IPS-20b (cell line): ENCODE measurements at regions not wholly inside any gene's neighbourhood (a gene's known extent, or its start where the extent isn't known, plus 50 kb on each side); places are given as distances from the start of the nearest gene placed in this dataset.
"Not testable (repeated sequence)": the region's sequence is repeated elsewhere in the genome, so short reads cannot be mapped to it uniquely, and the experiment has no call there.

Experiments
- H3K27ac ChIP-seq: one replicate; pipeline ENCODE4 v1.5.1; 2013; ENCODE audit warnings: low read length
- H3K27me3 ChIP-seq: 2 replicates; pipeline ENCODE4 v1.6.1; 2013; ENCODE audit warnings: mild to moderate bottlenecking, low read length, inconsistent platforms; ENCODE audit not compliant: insufficient read depth
- H3K36me3 ChIP-seq: 2 replicates; pipeline ENCODE4 v1.6.1; 2013; ENCODE audit warnings: low read depth, mild to moderate bottlenecking, inconsistent platforms, low read length, moderate library complexity; ENCODE audit not compliant: insufficient read depth
- H3K4me1 ChIP-seq: 2 replicates; pipeline ENCODE4 v1.6.1; 2013; ENCODE audit warnings: mild to moderate bottlenecking, control low read depth, inconsistent platforms, low read length, moderate library complexity; ENCODE audit not compliant: insufficient read depth
- H3K4me3 ChIP-seq: 2 replicates; pipeline ENCODE4 v1.5.1; 2013; ENCODE audit warnings: mild to moderate bottlenecking, low read length, inconsistent platforms
- H3K9ac ChIP-seq: 2 replicates; pipeline ENCODE4 v1.6.1; 2013; ENCODE audit warnings: low read depth, mild to moderate bottlenecking, inconsistent platforms, low read length, moderate library complexity
- H3K9me3 ChIP-seq: 2 replicates; pipeline ENCODE4 v1.6.1; 2013; ENCODE audit warnings: mild to moderate bottlenecking, low read depth, low read length, inconsistent platforms; ENCODE audit not compliant: insufficient read depth

DNA sequence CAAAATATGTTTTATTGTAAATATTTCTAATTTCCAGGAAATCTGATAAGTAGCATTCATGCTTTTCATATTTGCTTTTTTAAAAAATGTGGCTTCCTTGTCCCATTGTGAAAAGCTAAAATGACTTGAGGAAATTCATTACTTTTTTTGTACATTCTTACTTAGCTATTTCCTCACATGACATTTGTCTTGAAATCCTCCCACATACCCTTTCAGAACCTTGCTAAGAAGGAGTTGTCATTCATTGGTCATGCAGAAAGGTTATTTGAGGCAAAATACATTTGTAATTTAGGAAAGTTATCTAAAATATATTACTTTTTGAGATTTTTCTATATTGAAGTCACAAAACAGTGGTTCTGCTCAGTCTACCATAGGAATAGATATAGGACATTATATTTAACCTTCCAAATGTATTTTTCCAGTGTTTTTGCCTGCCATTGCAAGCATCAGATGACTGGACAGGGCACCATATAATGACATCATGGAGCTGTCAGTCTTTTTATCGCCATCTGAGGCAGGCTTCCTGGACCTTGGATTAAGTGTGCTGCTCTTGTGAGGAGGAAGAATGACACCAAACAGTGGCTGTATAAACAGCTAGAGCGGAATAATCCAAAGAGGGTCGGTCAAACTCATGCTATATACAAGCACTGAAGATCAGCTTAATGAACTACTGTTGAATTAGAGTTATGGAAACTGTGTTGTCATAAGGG is 109.4 kb upstream of the HCRTR2 start:
- H3K36me3 ChIP-seq = no peaks in the 10 kb centered on the region

DNA sequence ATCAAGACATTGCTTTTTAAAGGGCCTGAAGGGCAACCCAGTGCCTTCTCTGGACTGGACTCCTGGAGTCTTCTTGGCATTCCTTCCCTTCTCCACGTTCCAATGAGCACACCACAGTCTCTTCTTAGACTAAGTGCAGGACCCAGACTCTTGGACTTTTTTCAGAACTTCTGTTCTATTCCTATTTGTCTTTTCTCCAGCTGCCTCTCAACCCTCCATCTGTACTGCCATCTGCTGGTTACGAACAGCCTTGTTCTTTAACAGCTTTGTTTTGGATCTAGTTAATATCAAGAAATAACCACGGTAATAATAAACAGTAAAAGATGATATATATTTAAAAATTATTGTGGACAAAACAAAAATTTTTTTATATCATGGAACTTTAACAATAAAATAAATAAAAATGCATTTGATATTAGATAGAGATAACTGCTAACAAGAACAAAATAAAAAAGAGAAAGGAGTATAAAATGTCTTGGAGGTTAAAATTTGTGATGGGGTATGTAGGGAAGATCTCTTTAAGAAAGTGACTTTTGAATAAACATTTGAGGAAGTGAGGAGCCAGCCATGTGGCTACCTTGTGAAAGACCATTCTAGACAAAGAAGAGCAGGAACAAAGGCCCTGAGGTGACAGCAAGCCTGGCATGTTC is 105.1 kb upstream of the HCRTR2 start:
- no peaks in the 10 kb centered on the region for H3K9me3 ChIP-seq
- no peak overlapping the region for H3K27ac ChIP-seq
- no peak overlapping the region for H3K9ac ChIP-seq
- H3K4me1 ChIP-seq = no peaks in the 10 kb centered on the region
- H3K36me3 ChIP-seq = no peaks in the 10 kb centered on the region
- H3K4me3 ChIP-seq = no peak overlapping the region
- H3K27me3 ChIP-seq = no peaks in the 10 kb centered on the region

More for the DNA sequence above, 109.4 kb upstream of the HCRTR2 start:
- H3K9me3 ChIP-seq = no peaks in the 10 kb centered on the region
- H3K9ac ChIP-seq = no peak overlapping the region
- no peak overlapping the region for H3K27ac ChIP-seq
- no peak overlapping the region for H3K4me3 ChIP-seq
- no peaks in the 10 kb centered on the region for H3K4me1 ChIP-seq
- H3K27me3 ChIP-seq = no peaks in the 10 kb centered on the region

DNA sequence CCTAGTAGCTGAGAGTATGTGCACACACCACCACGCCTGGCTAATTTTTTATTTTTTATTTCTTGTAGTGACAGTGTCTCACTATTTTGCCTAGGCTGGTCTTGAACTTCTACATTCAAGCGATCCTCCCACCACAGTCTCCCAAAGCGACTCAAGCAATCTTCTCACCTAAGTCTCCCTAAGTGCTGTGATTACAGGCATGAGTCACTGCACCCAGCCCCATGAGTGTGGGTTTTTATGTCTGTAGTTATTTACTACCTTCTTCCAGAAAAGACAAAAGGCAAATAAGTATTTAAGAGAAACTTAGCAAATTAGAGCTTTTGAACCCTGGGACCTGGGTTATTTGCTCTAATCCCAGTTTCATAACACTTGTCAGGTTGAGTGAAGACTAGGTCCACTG is 92.3 kb upstream of the HCRTR2 start:
- no peaks in the 10 kb centered on the region for H3K4me1 ChIP-seq
- no peaks in the 10 kb centered on the region for H3K36me3 ChIP-seq
- H3K27ac ChIP-seq = no peak overlapping the region
- no peak overlapping the region for H3K9ac ChIP-seq
- peaks cover 3% of the 10 kb centered on the region; the same call in 1 of the 2 replicates for H3K9me3 ChIP-seq
- no peaks in the 10 kb centered on the region for H3K27me3 ChIP-seq
- H3K4me3 ChIP-seq = no peak overlapping the region

DNA sequence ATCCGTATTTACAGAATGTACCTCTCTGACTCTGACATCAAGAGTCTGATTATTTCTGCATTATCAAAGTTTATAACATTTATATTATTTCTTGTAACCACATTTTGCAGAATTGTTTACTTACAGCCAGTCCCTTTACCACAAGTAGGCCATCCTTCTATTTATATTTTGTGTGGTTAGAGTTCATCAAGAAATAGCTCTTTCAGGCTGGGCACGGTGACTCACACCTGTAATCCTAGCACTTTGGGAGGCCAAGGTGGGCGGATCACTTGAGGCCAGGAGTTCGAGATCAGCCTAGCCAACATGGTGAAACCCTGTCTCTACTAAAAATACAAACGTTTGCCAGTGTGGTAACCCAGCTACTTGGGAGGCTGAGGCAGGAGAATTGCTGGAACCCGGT is 86.3 kb upstream of the HCRTR2 start:
- H3K27me3 ChIP-seq, H3K36me3 ChIP-seq, H3K27ac ChIP-seq, H3K4me3 ChIP-seq, H3K4me1 ChIP-seq, H3K9me3 ChIP-seq, H3K9ac ChIP-seq: not testable (repeated sequence)

DNA sequence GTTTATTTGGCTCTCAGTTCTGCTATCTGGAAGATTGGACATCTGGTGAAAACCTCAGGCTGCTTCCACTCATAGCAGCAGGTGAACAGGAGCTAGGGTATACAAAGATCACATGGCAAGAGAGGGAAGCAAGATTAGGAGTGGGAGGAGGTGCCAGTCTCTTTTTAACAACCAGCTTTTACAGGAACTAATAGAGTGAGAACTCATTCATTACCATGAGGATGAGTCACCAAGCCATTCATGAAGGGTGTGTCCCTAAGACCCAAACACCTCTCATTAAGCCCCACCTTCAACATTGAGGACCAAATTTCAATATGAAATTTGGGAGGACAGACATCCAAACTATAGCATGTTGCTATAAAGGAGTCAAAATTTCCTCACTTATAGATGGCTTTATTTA is 85.4 kb upstream of the HCRTR2 start:
- no peaks in the 10 kb centered on the region for H3K27me3 ChIP-seq
- no peaks in the 10 kb centered on the region for H3K4me1 ChIP-seq
- peaks cover 3% of the 10 kb centered on the region; the same call in 1 of the 2 replicates for H3K9me3 ChIP-seq
- H3K9ac ChIP-seq = no peak overlapping the region
- H3K4me3 ChIP-seq = no peak overlapping the region
- no peak overlapping the region for H3K27ac ChIP-seq
- H3K36me3 ChIP-seq = no peaks in the 10 kb centered on the region

DNA sequence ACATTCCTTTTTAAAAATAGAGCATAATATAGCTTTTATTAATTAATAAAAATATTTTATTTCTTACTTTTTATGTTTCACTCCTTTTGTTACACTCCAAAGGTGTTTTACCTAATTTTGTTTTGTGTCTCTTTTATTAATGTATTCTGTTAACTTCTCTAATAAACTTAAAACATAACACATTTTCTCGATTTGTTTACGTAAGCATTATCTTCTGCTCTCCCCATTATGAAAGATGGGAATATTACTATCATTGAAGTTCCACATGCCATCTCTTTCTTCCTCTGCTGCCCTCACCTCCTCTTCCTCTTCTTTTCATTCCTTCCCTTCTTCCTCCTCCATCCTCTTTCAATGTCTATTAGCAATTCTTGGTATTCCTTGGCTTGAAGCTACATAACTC is 85.0 kb upstream of the HCRTR2 start:
- Histone ChIP-seq H3K27me3 (no peaks in the 10 kb centered on the region), H3K9ac (no peak overlapping the region), H3K4me1 (no peaks in the 10 kb centered on the region), H3K9me3 (peaks cover 1% of the 10 kb centered on the region; the same call in 1 of the 2 replicates), H3K4me3 (no peak overlapping the region), H3K36me3 (no peaks in the 10 kb centered on the region), H3K27ac (no peak overlapping the region)

DNA sequence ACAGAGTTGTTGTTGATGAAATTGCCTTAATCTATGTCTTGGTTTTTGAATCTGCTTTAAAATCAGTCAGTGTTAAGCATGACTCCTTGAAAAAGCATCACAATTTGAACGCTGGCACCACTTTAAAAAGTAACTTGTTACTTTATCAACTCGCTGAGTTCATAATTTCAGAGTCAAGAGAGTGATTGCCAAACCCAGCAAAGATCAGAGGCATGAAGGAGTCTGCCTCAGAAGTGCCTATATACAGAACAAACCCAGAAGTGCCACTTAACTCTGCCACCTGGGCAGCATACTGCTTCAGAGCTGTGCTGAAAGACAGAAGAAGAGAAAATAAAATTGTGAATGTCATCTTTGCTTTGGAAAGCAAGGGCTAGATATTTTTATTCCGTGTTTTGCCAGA is 73.6 kb upstream of the HCRTR2 start:
- no peak overlapping the region for H3K27ac ChIP-seq
- H3K27me3 ChIP-seq = no peaks in the 10 kb centered on the region
- peaks cover 11% of the 10 kb centered on the region for H3K4me1 ChIP-seq
- no peaks in the 10 kb centered on the region for H3K9me3 ChIP-seq
- no peak overlapping the region for H3K9ac ChIP-seq
- no peak overlapping the region for H3K4me3 ChIP-seq
- no peaks in the 10 kb centered on the region for H3K36me3 ChIP-seq

DNA sequence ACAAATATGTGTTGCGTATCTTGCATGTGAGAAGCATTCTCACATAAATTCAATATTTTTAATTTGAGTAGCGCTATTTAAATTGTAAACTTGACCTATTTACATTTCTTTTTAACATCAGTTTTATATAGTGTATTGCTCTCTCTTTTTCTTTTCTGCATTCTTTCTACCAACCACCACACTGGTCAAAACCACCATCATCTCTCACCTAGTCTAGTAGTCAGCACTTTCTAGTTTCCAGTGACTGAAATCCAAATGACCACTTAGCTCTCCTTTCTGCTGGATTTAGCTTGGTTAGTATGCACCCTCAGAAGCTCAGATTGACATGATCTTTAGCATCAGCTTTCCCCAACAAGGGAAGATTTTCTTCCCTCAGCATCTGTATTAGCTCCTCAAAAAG is 73.2 kb upstream of the HCRTR2 start:
- H3K9me3 ChIP-seq = no peaks in the 10 kb centered on the region
- peaks cover 11% of the 10 kb centered on the region for H3K4me1 ChIP-seq
- H3K27me3 ChIP-seq = no peaks in the 10 kb centered on the region
- no peak overlapping the region for H3K27ac ChIP-seq
- H3K36me3 ChIP-seq = no peaks in the 10 kb centered on the region
- H3K4me3 ChIP-seq = no peak overlapping the region
- no peak overlapping the region for H3K9ac ChIP-seq

DNA sequence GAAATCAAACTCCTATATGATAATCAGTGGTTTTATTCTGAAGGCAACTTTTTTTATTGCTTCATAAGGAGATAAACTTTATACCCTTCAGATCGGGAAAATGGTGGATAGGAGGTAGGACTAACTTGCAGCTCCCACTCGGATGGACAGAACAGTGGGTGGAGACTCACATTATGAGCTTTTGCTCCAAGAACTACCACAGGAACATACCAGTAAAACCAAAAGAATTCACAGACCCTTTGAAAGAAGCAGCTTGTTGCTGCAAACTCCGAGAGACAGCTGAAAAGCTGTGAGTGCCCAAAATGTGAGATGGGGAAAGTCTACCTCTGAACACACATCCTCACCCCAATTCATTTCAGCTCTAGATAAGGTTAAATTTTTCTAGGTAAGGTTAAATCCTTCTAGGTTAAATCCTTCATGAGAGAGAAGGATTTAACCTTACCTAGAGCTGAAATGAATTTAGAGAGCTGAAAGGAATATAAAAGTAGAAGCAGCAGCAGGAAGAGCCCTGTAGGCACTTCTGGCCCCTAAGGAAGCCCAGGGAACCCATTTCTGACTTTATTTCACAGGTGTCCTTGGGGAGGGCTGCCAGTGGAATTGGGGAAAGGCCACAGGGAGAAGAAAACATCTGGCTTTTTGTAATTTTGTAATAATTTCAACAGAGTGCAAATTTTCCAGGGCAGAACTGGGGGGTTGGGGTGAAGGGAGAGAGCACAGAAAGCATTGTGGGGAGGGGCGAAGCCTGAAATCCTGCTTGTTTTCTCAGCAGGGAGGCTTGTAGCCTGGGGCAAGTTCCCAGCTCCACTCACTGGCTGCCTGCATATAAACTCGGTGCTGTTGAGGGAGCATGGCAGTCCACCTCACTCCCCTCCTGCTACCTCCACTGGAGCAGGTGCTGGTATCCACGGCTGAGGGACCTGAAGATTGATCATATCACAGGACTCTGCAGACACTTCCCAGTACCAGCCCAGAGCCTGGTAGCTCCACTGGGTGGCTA is 65.9 kb upstream of the HCRTR2 start:
- no peak overlapping the region for H3K9ac ChIP-seq
- H3K9me3 ChIP-seq = 0 out of 2 replicates have a peak, but pooled peaks cover 4% of the 10 kb centered on the region
- H3K27me3 ChIP-seq = no peaks in the 10 kb centered on the region
- H3K4me3 ChIP-seq = no peak overlapping the region
- peaks cover 4% of the 10 kb centered on the region; the same call in 1 of the 2 replicates for H3K4me1 ChIP-seq
- H3K36me3 ChIP-seq = no peaks in the 10 kb centered on the region
- H3K27ac ChIP-seq = no peak overlapping the region

DNA sequence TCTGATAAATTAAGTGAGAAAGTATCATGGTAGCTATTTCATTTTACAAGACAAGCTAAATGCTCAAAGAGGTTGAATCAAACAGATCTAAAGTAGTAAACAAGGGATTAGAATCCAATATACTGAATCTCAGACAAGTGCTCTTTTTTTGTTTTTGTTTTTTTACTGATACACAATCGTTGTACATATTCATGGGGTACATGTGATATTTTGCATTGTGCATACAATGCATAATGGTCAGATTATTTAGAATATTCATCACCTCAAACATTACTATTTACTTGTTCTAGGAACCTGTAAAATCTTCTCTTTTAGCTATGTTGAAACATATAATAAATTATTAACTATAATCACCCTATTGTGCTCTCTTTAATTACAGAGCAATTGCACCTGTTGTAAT is 57.0 kb upstream of the HCRTR2 start:
- Histone ChIP-seq H3K4me3 (no peak overlapping the region), H3K27me3 (no peaks in the 10 kb centered on the region), H3K4me1 (no peaks in the 10 kb centered on the region), H3K9ac (no peak overlapping the region), H3K27ac (no peak overlapping the region), H3K9me3 (0 out of 2 replicates have a peak, but pooled peaks cover 4% of the 10 kb centered on the region), H3K36me3 (no peaks in the 10 kb centered on the region)

DNA sequence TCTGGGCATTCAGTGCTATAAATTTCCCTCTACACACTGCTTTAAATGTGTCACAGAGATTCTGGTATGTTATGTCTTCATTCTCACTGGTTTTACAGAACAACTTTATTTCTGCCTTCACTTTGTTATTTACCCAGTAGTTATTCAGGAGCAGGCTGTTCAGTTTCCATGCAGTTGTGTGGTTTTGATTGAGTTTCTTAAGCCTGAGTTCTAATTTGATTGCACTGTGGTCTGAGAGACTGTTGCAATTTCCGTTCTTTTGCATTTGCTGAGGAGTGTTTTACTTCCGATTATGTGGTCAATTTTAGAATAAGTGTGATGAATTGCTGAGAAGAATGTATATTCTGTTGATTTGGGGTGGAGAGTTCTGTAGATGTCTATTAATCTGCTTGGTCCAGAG is 50.1 kb upstream of the HCRTR2 start:
- H3K27me3 ChIP-seq, H3K27ac ChIP-seq, H3K9me3 ChIP-seq, H3K4me1 ChIP-seq, H3K4me3 ChIP-seq, H3K36me3 ChIP-seq, H3K9ac ChIP-seq: not testable (repeated sequence)
